Adrenal gland (tissue), 9 donors: ENCODE measurements at regions not wholly inside any gene's neighbourhood (a gene's known extent, or its start where the extent isn't known, plus 50 kb on each side); places are given as distances from the start of the nearest gene placed in this dataset.

ENCODE experiments used
- DNase-seq, 7 donors: peaks; one replicate each; pipeline ENCODE4 v3.0.0-alpha.2; 2019 to 2020
- H3K27ac ChIP-seq, 5 donors: fragments of 200-600 bp; sonication (generic) in 4 of 5; 1 replicate in 3 of 5; 2 replicates in 2 of 5; pipeline versions ENCODE4 v1.5.1 to v1.8.0; 2016 to 2020; ENCODE audit warnings: mild to moderate bottlenecking in 1 of 5
- H3K27me3 ChIP-seq: fragments of 200-600 bp; 2 replicates; pipeline ENCODE4 v1.8.0; 2021
- H3K36me3 ChIP-seq, 2 donors: fragments of 200-600 bp; replicated peaks in 1 of 2; 1 replicate in 1 of 2; 2 replicates in 1 of 2; pipeline versions ENCODE4 v1.5.1 to v1.8.0; 2018 to 2022
- H3K4me1 ChIP-seq, 2 donors: fragments of 200-600 bp; replicated peaks in 1 of 2; 1 replicate in 1 of 2; 2 replicates in 1 of 2; pipeline versions ENCODE4 v1.5.1 to v1.8.0; 2018 to 2021
- H3K4me3 ChIP-seq, 4 donors: fragments of 200-600 bp; sonication (generic) in 3 of 4; one replicate each; pipeline ENCODE4 v1.5.1; 2016 to 2018
- H3K9me3 ChIP-seq, 3 donors: fragments of 200-600 bp; sonication (generic) in 1 of 3; replicated peaks in 1 of 3; 1 replicate in 2 of 3; 2 replicates in 1 of 3; pipeline versions ENCODE4 v1.5.1 to v1.8.0; 2016 to 2021
- CTCF ChIP-seq, 6 experiments: fragments of 450-650 bp in 4 of 6; fragments of 200-600 bp in 2 of 6; sonication (generic) in 1 of 6; IDR thresholded peaks; 1 replicate in 5 of 6; 2 replicates in 1 of 6; pipeline versions ENCODE4 v1.5.1 to v1.8.0; 2016 to 2021; ENCODE audit warnings: antibody characterized with exemption in 6 of 6, mild to moderate bottlenecking in 2 of 6, moderate library complexity in 1 of 6
- POLR2A ChIP-seq, 2 donors: fragments of 450-650 bp; IDR thresholded peaks; one replicate each; pipeline ENCODE4 v1.6.1; 2017; ENCODE audit warnings: antibody characterized with exemption in 2 of 2, mild to moderate bottlenecking in 2 of 2, moderate library complexity in 1 of 2
- WGBS, 4 donors: extraction: QIAGEN DNeasy Blood & Tissue Kit in 2 of 4; methylation state at CpG; one replicate each; pipeline versions ENCODE4 v1.1.5 to v1.1.7; 2013 to 2017; 5-methylcytosine and 5-hydroxymethylcytosine counted together
- intact Hi-C, 2 donors: fragments of 100-400 bp; cut with DNase I; formaldehyde crosslinking; loops; one replicate each; pipeline versions ENCODE4 v1.14.1 to v1.15.0; 2022 to 2023
- donor health status: healthy with polysubstance abuse.
- donor health status: Bipolar disorder and iron deficiency.
- donor health status: DM: yes; HTN: yes; CAD: no.
- donor health status: DM: no; HTN: no; CAD: no.
- donor health status: DM: no; HTN: no; CAD: no.

- no peaks in the 10 kb centered on the region for H3K27me3 ChIP-seq
- TF ChIP-seq POLR2A (IDR thresholded peaks at IDR 0.05) (no peak), CTCF (IDR thresholded peaks at IDR 0.05) (no peak)
- no peaks in the 10 kb centered on the region for H3K4me1 ChIP-seq
- DNase-seq, result no peak
- intact Hi-C loops, result no loop called here
- WGBS, 4 donors, result 74 to 87% (median 84%) methylated on average over 4 of the region's 4 CpGs
- H3K36me3 ChIP-seq, result no peaks in the 10 kb centered on the region
- no peaks in the 10 kb centered on the region for H3K9me3 ChIP-seq
- no peak overlapping the region for H3K4me3 ChIP-seq
- H3K27ac ChIP-seq, result no peak overlapping the region
These were observed 355.3 kb upstream of the CELF4 start for GRCh38 chr18:37920865-37921264.

- WGBS, 4 donors, result 70 to 93% (median 86%) methylated on average over 1 of the region's 1 CpG
- no peak for DNase-seq
- intact Hi-C loops, result no loop called here
These were observed 347.5 kb upstream of the CELF4 start for GRCh38 chr18:37913051-37913450.

GRCh38 chr18:37902344-37902743, 336.7 kb upstream of the CELF4 start:
- WGBS, 4 donors, result 81 to 89% (median 86%) methylated on average over 2 of the region's 2 CpGs

More at GRCh38 chr18:37913051-37913450, 347.5 kb upstream of the CELF4 start:
- TF ChIP-seq POLR2A (IDR thresholded peaks at IDR 0.05) (no peak), CTCF (IDR thresholded peaks at IDR 0.05) (no peak)
- Histone ChIP-seq H3K4me1 (no peaks in the 10 kb centered on the region), H3K27me3 (no peaks in the 10 kb centered on the region), H3K36me3 (no peaks in the 10 kb centered on the region), H3K4me3 (no peak overlapping the region), H3K9me3 (no peaks in the 10 kb centered on the region), H3K27ac (no peak overlapping the region)

GRCh38 chr18:37900326-37900725, 334.7 kb upstream of the CELF4 start:
- no peaks in the 10 kb centered on the region for H3K36me3 ChIP-seq
- H3K27ac ChIP-seq, result no peak overlapping the region
- TF ChIP-seq CTCF (IDR thresholded peaks at IDR 0.05), result no peak
- TF ChIP-seq POLR2A (IDR thresholded peaks at IDR 0.05), result no peak
- H3K9me3 ChIP-seq, result no peaks in the 10 kb centered on the region
- no peaks in the 10 kb centered on the region for H3K27me3 ChIP-seq
- 26 to 35% (median 31%) methylated on average over 2 of the region's 2 CpGs for whole genome bisulfite sequencing, 4 donors
- no peak for DNase-seq
- no peak overlapping the region for H3K4me3 ChIP-seq
- intact Hi-C loops, result no loop called here
- no peaks in the 10 kb centered on the region for H3K4me1 ChIP-seq

More at GRCh38 chr18:37902344-37902743, 336.7 kb upstream of the CELF4 start:
- Histone ChIP-seq H3K27me3 (no peaks in the 10 kb centered on the region), H3K4me3 (no peak overlapping the region), H3K9me3 (no peaks in the 10 kb centered on the region), H3K36me3 (no peaks in the 10 kb centered on the region), H3K27ac (no peak overlapping the region), H3K4me1 (no peaks in the 10 kb centered on the region)
- DNase-seq, result no peak
- TF ChIP-seq CTCF (IDR thresholded peaks at IDR 0.05), result no peak
- TF ChIP-seq POLR2A (IDR thresholded peaks at IDR 0.05), result no peak
- intact Hi-C loops, result no loop called here
